ENCODE measurements at regions not wholly inside any gene's neighbourhood (a gene's known extent, or its start where the extent isn't known, plus 50 kb on each side); places are given as distances from the start of the nearest gene placed in this dataset.

- H3K79me2 ChIP-seq (ENCODE audit: insufficient read depth, low read length), result no peaks in the 10 kb centered on the region
- no peak for FAIRE-seq
- H3K36me3 ChIP-seq (replicated peaks in 1 of 2; ENCODE audit: control insufficient read depth in 1 of 2, insufficient read depth in 2 of 2, low read length in 2 of 2), result no peaks in the 10 kb centered on the region
- ChIA-PET POLR2A (no interaction called here), CTCF (ENCODE audit: low intra/inter-chr PET ratio, low total read pairs) (no interaction called here)
- H3K9ac ChIP-seq (ENCODE audit: insufficient read depth, low read depth, low read length), result no peak overlapping the region
- H2AFZ ChIP-seq (ENCODE audit: low read length), result no peak overlapping the region
- H4K20me1 ChIP-seq (ENCODE audit: insufficient read depth, low read length), result no peaks in the 10 kb centered on the region
- in situ Hi-C loops (cut with HindIII; ENCODE audit: extremely low pct_ligation_motif_present, low pct_unique_long_range_greater_than_20kb), result no loop called here
- no peak overlapping the region for H3K27ac ChIP-seq (ENCODE audit: extremely low read length, insufficient read depth, low read length)
- H3K4me2 ChIP-seq (ENCODE audit: low read depth, low read length), result no peak overlapping the region
- ATAC-seq, result no peak
- no TSS peak for BruUV-seq (replicated peaks)
- H3K9me3 ChIP-seq (ENCODE audit: low read length), result no peaks in the 10 kb centered on the region
- intact Hi-C loops (cut with micrococcal nuclease; ENCODE audit: unreplicated experiment), result no loop called here
- no peak overlapping the region for H3K4me3 ChIP-seq (replicated peaks in 1 of 3; ENCODE audit: insufficient read depth in 1 of 3, low read depth in 2 of 3, low read length in 3 of 3)
- DNase-seq (ENCODE audit: low spot score), result no peak
- 0% methylated on average over 4 of the region's 4 CpGs for WGBS (ENCODE audit: low lambda C conversion rate)
- peaks cover 2 to 3% of the 10 kb centered on the region in 2 experiments; a peak in 3 of 5 replicates for H3K27me3 ChIP-seq (ENCODE audit: control insufficient read depth in 1 of 2, insufficient read depth in 2 of 2, low read length in 2 of 2)
- TF ChIP-seq NFAT5 (CRISPR knock-in tag; IDR thresholded peaks at IDR 0.05) (no peak), ZBTB4 (CRISPR knock-in tag; IDR thresholded peaks at IDR 0.05; ENCODE audit: borderline replicate concordance) (no peak), ZNF343 (CRISPR knock-in tag; IDR thresholded peaks at IDR 0.05) (no peak), RELA (CRISPR knock-in tag; IDR thresholded peaks at IDR 0.05) (no peak), TAF15 (IDR thresholded peaks at IDR 0.05; ENCODE audit: low read depth, low read length, poor library complexity, severe bottlenecking) (no peak), MED8 (CRISPR knock-in tag; IDR thresholded peaks at IDR 0.05; ENCODE audit: insufficient replicate concordance) (no peak), ZNF263 (CRISPR knock-in tag; IDR thresholded peaks at IDR 0.05) (no peak), ZNF34 (CRISPR knock-in tag; IDR thresholded peaks at IDR 0.05; ENCODE audit: borderline replicate concordance) (no peak), ZMAT3 (CRISPR knock-in tag; conservative IDR thresholded peaks at IDR 0.05) (no peak)
- H3K4me1 ChIP-seq (ENCODE audit: insufficient read depth, low read length), result no peaks in the 10 kb centered on the region
These were observed 415.3 kb upstream of the CADM1 start for GRCh38 chr11:115919341-115920091.

Measured in HepG2 (cell line).